ENCODE measurements at regions not wholly inside any gene's neighbourhood (a gene's known extent, or its start where the extent isn't known, plus 50 kb on each side); places are given as distances from the start of the nearest gene placed in this dataset.

- TF ChIP-seq CTCF (IDR thresholded peaks at IDR 0.05), result no peak
- TF ChIP-seq POLR2AphosphoS5 (IDR thresholded peaks at IDR 0.05; ENCODE audit: insufficient read depth in 1 of 2, low read depth in 1 of 2), result no peak
- TF ChIP-seq POLR2A (IDR thresholded peaks at IDR 0.05), result no peak
These were observed 82.8 kb upstream of the NSMCE3 start for GRCh38 chr15:29352402-29352801.

Data from vagina (tissue), 2 donors.